ENCODE measurements at regions not wholly inside any gene's neighbourhood (a gene's known extent, or its start where the extent isn't known, plus 50 kb on each side); places are given as distances from the start of the nearest gene placed in this dataset.

DNA sequence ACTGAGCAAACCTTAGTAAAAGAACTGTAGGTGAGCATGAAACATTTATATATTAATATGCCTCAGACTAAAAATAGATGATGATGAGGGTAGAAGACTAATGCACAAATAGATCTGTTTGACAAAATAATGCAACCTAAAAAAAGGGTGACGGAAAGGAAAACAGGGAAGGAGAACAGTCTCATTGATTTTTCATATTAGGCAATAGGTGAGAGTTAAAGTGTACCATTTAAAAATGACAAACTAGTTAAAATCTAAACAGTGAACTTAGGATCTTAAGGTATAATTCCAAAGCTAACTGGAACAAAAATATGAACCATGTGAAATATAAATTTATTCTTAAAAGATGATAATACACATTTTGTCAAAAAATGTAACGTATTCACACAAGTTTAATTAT, 1347.6 kb downstream of the SI start:
- no peak overlapping the region for H3K9ac ChIP-seq (ENCODE audit: low read length)
- H4K8ac ChIP-seq (ENCODE audit: low read depth, low read length) = no peak overlapping the region
- H3K27ac ChIP-seq (ENCODE audit: low read depth, low read length) = no peak overlapping the region
- no peak overlapping the region for H2AK5ac ChIP-seq (ENCODE audit: low read length)
- no peaks in the 10 kb centered on the region for H3K79me1 ChIP-seq (ENCODE audit: low read length)
- H3K79me2 ChIP-seq (ENCODE audit: control insufficient read depth, insufficient read depth, low read length) = no peaks in the 10 kb centered on the region
- no peak overlapping the region for H2BK5ac ChIP-seq (ENCODE audit: low read length)
- no peak overlapping the region for H4K5ac ChIP-seq (ENCODE audit: low read length)
- WGBS (ENCODE audit: extremely low coverage, insufficient coverage, low lambda C conversion rate) = 100% methylated on average over 1 of the region's 2 CpGs
- H3K36me3 ChIP-seq (ENCODE audit: control insufficient read depth, insufficient read depth, low read length) = no peaks in the 10 kb centered on the region
- no peak overlapping the region for H3K18ac ChIP-seq (ENCODE audit: low read length)
- no peak overlapping the region for H2BK15ac ChIP-seq (replicated peaks; ENCODE audit: low read depth)
- H3K27me3 ChIP-seq (ENCODE audit: insufficient read depth, low read length, poor library complexity) = no peaks in the 10 kb centered on the region
- no peak overlapping the region for H3K4me2 ChIP-seq (ENCODE audit: low read length)
- no peak overlapping the region for H2BK120ac ChIP-seq (ENCODE audit: low read depth, low read length)
- no peak for DNase-seq
- H3K4me3 ChIP-seq (ENCODE audit: low read length) = no peak overlapping the region
- H3K4ac ChIP-seq (ENCODE audit: low read depth, low read length) = no peak overlapping the region
- no peaks in the 10 kb centered on the region for H3K4me1 ChIP-seq (ENCODE audit: control insufficient read depth, low read depth, low read length)
- H3K23ac ChIP-seq (ENCODE audit: low read length) = no peak overlapping the region
- no peak overlapping the region for H3K56ac ChIP-seq (ENCODE audit: low read length)

DNA sequence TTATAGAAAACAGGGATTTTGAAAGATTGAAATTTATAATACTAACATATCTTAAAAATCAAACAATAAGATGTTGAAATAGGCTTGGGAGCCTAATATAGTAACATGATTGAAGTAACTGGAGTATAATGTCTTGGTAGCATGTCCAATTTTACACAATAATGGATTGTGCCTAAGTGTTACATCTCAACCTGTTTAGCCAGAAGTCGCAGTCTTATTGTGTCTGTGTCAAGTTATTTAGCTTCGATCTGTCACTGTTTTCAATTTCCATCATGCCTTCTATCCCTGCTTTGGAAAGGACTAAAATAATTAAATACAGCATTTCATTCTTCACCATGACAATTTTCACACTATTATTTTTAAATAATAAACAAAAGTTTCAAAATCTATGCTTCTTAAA, 1352.2 kb downstream of the SI start:
- Histone ChIP-seq H3K56ac (ENCODE audit: low read length) (no peak overlapping the region), H3K4me1 (ENCODE audit: control insufficient read depth, low read depth, low read length) (no peaks in the 10 kb centered on the region), H3K36me3 (ENCODE audit: control insufficient read depth, insufficient read depth, low read length) (no peaks in the 10 kb centered on the region), H3K4me2 (ENCODE audit: low read length) (no peak overlapping the region), H3K4ac (ENCODE audit: low read depth, low read length) (no peak overlapping the region), H2BK5ac (ENCODE audit: low read length) (no peak overlapping the region), H4K8ac (ENCODE audit: low read depth, low read length) (no peak overlapping the region), H3K23ac (ENCODE audit: low read length) (no peak overlapping the region), H3K79me2 (ENCODE audit: control insufficient read depth, insufficient read depth, low read length) (no peaks in the 10 kb centered on the region), H2BK120ac (ENCODE audit: low read depth, low read length) (no peak overlapping the region), H3K27ac (ENCODE audit: low read depth, low read length) (no peak overlapping the region), H3K9ac (ENCODE audit: low read length) (no peak overlapping the region), H3K27me3 (ENCODE audit: insufficient read depth, low read length, poor library complexity) (no peaks in the 10 kb centered on the region), H2BK15ac (replicated peaks; ENCODE audit: low read depth) (no peak overlapping the region), H3K79me1 (ENCODE audit: low read length) (no peaks in the 10 kb centered on the region), H4K5ac (ENCODE audit: low read length) (no peak overlapping the region), H3K18ac (ENCODE audit: low read length) (no peak overlapping the region), H3K4me3 (ENCODE audit: low read length) (no peak overlapping the region), H2AK5ac (ENCODE audit: low read length) (no peak overlapping the region)
- no peak for DNase-seq
- no CpG with 5 or more reads among the region's 2 CpGs for WGBS (ENCODE audit: extremely low coverage, insufficient coverage, low lambda C conversion rate)

DNA sequence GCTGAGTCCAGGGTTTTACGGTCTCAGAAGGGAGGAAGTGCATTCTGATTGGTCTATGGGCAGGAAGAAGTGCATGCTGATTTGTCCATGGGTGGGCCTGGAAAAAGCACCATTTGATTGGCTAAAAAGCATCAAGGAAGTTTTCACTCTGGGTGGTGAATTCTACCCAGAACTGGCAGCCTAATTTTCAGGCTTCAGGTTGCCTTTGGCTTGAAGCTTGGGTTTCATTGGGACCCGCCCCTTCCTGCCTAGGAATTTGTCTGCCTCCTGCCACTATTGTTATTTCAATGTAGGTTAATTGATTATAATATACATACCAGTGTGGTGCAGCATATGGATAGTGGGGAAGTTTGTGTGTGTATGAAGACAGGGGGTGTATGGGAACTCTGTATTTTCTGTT, 1355.9 kb downstream of the SI start:
- H3K4me3 ChIP-seq (ENCODE audit: low read length) = no peak overlapping the region
- no peak overlapping the region for H4K8ac ChIP-seq (ENCODE audit: low read depth, low read length)
- no peak overlapping the region for H3K56ac ChIP-seq (ENCODE audit: low read length)
- no peak overlapping the region for H2BK5ac ChIP-seq (ENCODE audit: low read length)
- H3K4ac ChIP-seq (ENCODE audit: low read depth, low read length) = no peak overlapping the region
- no peaks in the 10 kb centered on the region for H3K27me3 ChIP-seq (ENCODE audit: insufficient read depth, low read length, poor library complexity)
- H3K4me2 ChIP-seq (ENCODE audit: low read length) = no peak overlapping the region
- H3K79me1 ChIP-seq (ENCODE audit: low read length) = no peaks in the 10 kb centered on the region
- H3K79me2 ChIP-seq (ENCODE audit: control insufficient read depth, insufficient read depth, low read length) = no peaks in the 10 kb centered on the region
- H3K27ac ChIP-seq (ENCODE audit: low read depth, low read length) = no peak overlapping the region
- DNase-seq = peak; percentile 36
- no peaks in the 10 kb centered on the region for H3K36me3 ChIP-seq (ENCODE audit: control insufficient read depth, insufficient read depth, low read length)
- H2BK15ac ChIP-seq (replicated peaks; ENCODE audit: low read depth) = no peak overlapping the region
- no peak overlapping the region for H4K5ac ChIP-seq (ENCODE audit: low read length)
- WGBS (ENCODE audit: extremely low coverage, insufficient coverage, low lambda C conversion rate) = no CpG with 5 or more reads among the region's 2 CpGs
- no peak overlapping the region for H3K23ac ChIP-seq (ENCODE audit: low read length)
- H2AK5ac ChIP-seq (ENCODE audit: low read length) = no peak overlapping the region
- no peak overlapping the region for H2BK120ac ChIP-seq (ENCODE audit: low read depth, low read length)
- H3K18ac ChIP-seq (ENCODE audit: low read length) = no peak overlapping the region
- no peaks in the 10 kb centered on the region for H3K4me1 ChIP-seq (ENCODE audit: control insufficient read depth, low read depth, low read length)
- H3K9ac ChIP-seq (ENCODE audit: low read length) = no peak overlapping the region

DNA sequence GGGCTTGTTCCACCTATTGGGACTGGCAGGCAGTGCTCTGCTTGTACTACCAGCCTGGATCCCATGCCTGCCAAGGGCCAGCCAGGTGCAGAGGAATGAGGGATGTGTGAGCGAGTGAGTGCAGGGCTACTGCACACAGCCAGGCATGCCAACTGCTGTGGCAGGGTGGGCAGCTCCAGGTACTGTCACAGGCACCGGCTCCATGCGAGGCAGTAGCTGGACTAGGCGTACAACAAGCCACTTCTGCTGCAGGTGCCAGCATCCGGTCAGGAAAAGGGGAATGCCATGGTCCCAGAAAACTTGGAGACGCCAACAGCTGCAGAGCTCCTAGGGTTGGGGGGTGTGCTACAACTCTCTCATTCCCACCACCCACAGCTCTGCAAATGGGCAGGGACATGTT, 1356.7 kb downstream of the SI start:
- WGBS (ENCODE audit: extremely low coverage, insufficient coverage, low lambda C conversion rate) = no CpG with 5 or more reads among the region's 6 CpGs
- Histone ChIP-seq H3K36me3 (ENCODE audit: control insufficient read depth, insufficient read depth, low read length) (no peaks in the 10 kb centered on the region), H3K27me3 (ENCODE audit: insufficient read depth, low read length, poor library complexity) (no peaks in the 10 kb centered on the region), H3K79me2 (ENCODE audit: control insufficient read depth, insufficient read depth, low read length) (no peaks in the 10 kb centered on the region), H3K4me3 (ENCODE audit: low read length) (no peak overlapping the region), H3K4me2 (ENCODE audit: low read length) (no peak overlapping the region), H4K5ac (ENCODE audit: low read length) (no peak overlapping the region), H3K56ac (ENCODE audit: low read length) (no peak overlapping the region), H3K4me1 (ENCODE audit: control insufficient read depth, low read depth, low read length) (no peaks in the 10 kb centered on the region), H2BK5ac (ENCODE audit: low read length) (no peak overlapping the region), H4K8ac (ENCODE audit: low read depth, low read length) (no peak overlapping the region), H3K27ac (ENCODE audit: low read depth, low read length) (no peak overlapping the region), H2BK15ac (replicated peaks; ENCODE audit: low read depth) (no peak overlapping the region), H3K79me1 (ENCODE audit: low read length) (no peaks in the 10 kb centered on the region), H3K23ac (ENCODE audit: low read length) (no peak overlapping the region), H2AK5ac (ENCODE audit: low read length) (no peak overlapping the region), H3K9ac (ENCODE audit: low read length) (no peak overlapping the region), H2BK120ac (ENCODE audit: low read depth, low read length) (no peak overlapping the region), H3K4ac (ENCODE audit: low read depth, low read length) (no peak overlapping the region), H3K18ac (ENCODE audit: low read length) (no peak overlapping the region)
- no peak for DNase-seq

DNA sequence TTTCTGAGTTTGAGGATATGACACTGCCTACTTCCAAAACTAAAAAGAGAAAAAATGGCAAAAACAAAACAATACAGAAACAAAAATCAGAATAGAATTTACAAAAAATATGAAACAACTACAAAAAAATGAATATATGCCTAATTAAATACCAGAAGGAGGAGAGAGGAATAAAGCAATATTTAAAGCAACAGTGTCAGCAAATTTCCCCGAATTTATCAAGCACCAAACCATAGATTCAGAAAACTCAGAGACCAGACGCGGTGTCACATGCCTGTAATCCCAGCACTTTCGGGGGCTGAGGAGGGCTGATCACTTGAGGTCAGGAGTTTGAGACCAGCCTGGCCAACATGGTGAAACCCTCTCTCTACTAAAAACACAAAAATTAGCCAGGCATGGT, 1360.9 kb downstream of the SI start:
- no peak overlapping the region for H2AK5ac ChIP-seq (ENCODE audit: low read length)
- H2BK15ac ChIP-seq (replicated peaks; ENCODE audit: low read depth) = no peak overlapping the region
- H3K79me2 ChIP-seq (ENCODE audit: control insufficient read depth, insufficient read depth, low read length) = no peaks in the 10 kb centered on the region
- no peaks in the 10 kb centered on the region for H3K79me1 ChIP-seq (ENCODE audit: low read length)
- H3K4ac ChIP-seq (ENCODE audit: low read depth, low read length) = no peak overlapping the region
- no peaks in the 10 kb centered on the region for H3K27me3 ChIP-seq (ENCODE audit: insufficient read depth, low read length, poor library complexity)
- no peak overlapping the region for H3K27ac ChIP-seq (ENCODE audit: low read depth, low read length)
- H3K36me3 ChIP-seq (ENCODE audit: control insufficient read depth, insufficient read depth, low read length) = no peaks in the 10 kb centered on the region
- H2BK5ac ChIP-seq (ENCODE audit: low read length) = no peak overlapping the region
- H3K23ac ChIP-seq (ENCODE audit: low read length) = no peak overlapping the region
- H3K4me1 ChIP-seq (ENCODE audit: control insufficient read depth, low read depth, low read length) = no peaks in the 10 kb centered on the region
- H3K4me3 ChIP-seq (ENCODE audit: low read length) = no peak overlapping the region
- no peak overlapping the region for H3K18ac ChIP-seq (ENCODE audit: low read length)
- no peak overlapping the region for H4K5ac ChIP-seq (ENCODE audit: low read length)
- H3K4me2 ChIP-seq (ENCODE audit: low read length) = no peak overlapping the region
- DNase-seq = no peak
- H3K9ac ChIP-seq (ENCODE audit: low read length) = no peak overlapping the region
- H4K8ac ChIP-seq (ENCODE audit: low read depth, low read length) = no peak overlapping the region
- no peak overlapping the region for H2BK120ac ChIP-seq (ENCODE audit: low read depth, low read length)
- H3K56ac ChIP-seq (ENCODE audit: low read length) = no peak overlapping the region
- WGBS (ENCODE audit: extremely low coverage, insufficient coverage, low lambda C conversion rate) = no CpG with 5 or more reads among the region's 4 CpGs

DNA sequence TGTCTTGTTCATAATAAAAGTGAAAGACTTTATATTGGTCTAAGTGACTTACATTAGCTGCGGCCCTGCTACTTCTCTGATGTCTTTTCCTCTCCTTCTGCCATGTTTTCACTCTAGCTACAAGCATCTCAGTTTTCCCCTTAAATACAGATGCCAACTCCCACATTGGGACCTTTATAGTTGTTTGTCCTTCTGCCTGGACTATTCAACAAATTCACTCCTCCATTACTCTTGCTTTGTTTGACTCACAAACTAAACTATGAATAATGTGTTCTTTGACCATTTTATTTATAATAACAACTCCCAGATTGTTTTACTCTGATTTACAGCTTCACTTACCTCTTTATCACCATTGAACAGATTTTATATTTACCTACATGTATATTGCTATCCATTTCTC, 1369.9 kb downstream of the SI start:
- no peak for DNase-seq
- H3K4ac ChIP-seq (ENCODE audit: low read depth, low read length) = no peak overlapping the region
- peak overlapping the region; percentile 39 for H4K8ac ChIP-seq (ENCODE audit: low read depth, low read length)
- no peaks in the 10 kb centered on the region for H3K27me3 ChIP-seq (ENCODE audit: insufficient read depth, low read length, poor library complexity)
- H3K56ac ChIP-seq (ENCODE audit: low read length) = no peak overlapping the region
- no peak overlapping the region for H2BK120ac ChIP-seq (ENCODE audit: low read depth, low read length)
- H3K9ac ChIP-seq (ENCODE audit: low read length) = no peak overlapping the region
- H2BK5ac ChIP-seq (ENCODE audit: low read length) = no peak overlapping the region
- no CpG with 5 or more reads among the region's 1 CpG for WGBS (ENCODE audit: extremely low coverage, insufficient coverage, low lambda C conversion rate)
- no peaks in the 10 kb centered on the region for H3K4me1 ChIP-seq (ENCODE audit: control insufficient read depth, low read depth, low read length)
- no peak overlapping the region for H4K5ac ChIP-seq (ENCODE audit: low read length)
- no peak overlapping the region for H3K4me3 ChIP-seq (ENCODE audit: low read length)
- no peak overlapping the region for H3K27ac ChIP-seq (ENCODE audit: low read depth, low read length)
- H3K18ac ChIP-seq (ENCODE audit: low read length) = no peak overlapping the region
- H3K4me2 ChIP-seq (ENCODE audit: low read length) = no peak overlapping the region
- H3K79me2 ChIP-seq (ENCODE audit: control insufficient read depth, insufficient read depth, low read length) = no peaks in the 10 kb centered on the region
- H2AK5ac ChIP-seq (ENCODE audit: low read length) = no peak overlapping the region
- H2BK15ac ChIP-seq (replicated peaks; ENCODE audit: low read depth) = no peak overlapping the region
- no peak overlapping the region for H3K23ac ChIP-seq (ENCODE audit: low read length)
- H3K36me3 ChIP-seq (ENCODE audit: control insufficient read depth, insufficient read depth, low read length) = no peaks in the 10 kb centered on the region
- no peaks in the 10 kb centered on the region for H3K79me1 ChIP-seq (ENCODE audit: low read length)

All from mesendoderm (in vitro differentiated cells).